Ectodermal cell (in vitro differentiated cells): ENCODE measurements at regions not wholly inside any gene's neighbourhood (a gene's known extent, or its start where the extent isn't known, plus 50 kb on each side); places are given as distances from the start of the nearest gene placed in this dataset.

Source experiments
- H3K27ac ChIP-seq: 2 replicates; pipeline ENCODE4 v1.7.0; 2013; ENCODE audit warnings: mild to moderate bottlenecking, low read depth, low read length; ENCODE audit not compliant: insufficient read depth, poor library complexity, severe bottlenecking
- H3K27me3 ChIP-seq: 2 replicates; pipeline ENCODE4 v1.7.0; 2013; ENCODE audit warnings: mild to moderate bottlenecking, low read length; ENCODE audit not compliant: insufficient read depth, control insufficient read depth, poor library complexity, severe bottlenecking
- H3K36me3 ChIP-seq: one replicate; pipeline ENCODE4 v1.7.0; 2013; ENCODE audit warnings: low read length; ENCODE audit not compliant: control insufficient read depth, insufficient read depth
- H3K4me1 ChIP-seq: one replicate; pipeline ENCODE4 v1.7.0; 2013; ENCODE audit warnings: low read length; ENCODE audit not compliant: control insufficient read depth, insufficient read depth
- H3K4me3 ChIP-seq: 2 replicates; pipeline ENCODE4 v1.7.0; 2013; ENCODE audit warnings: low read depth, low read length, control low read depth; ENCODE audit not compliant: insufficient read depth
- H3K9me3 ChIP-seq: 2 replicates; pipeline ENCODE4 v1.7.0; 2013; ENCODE audit warnings: mild to moderate bottlenecking, low read length, moderate library complexity; ENCODE audit not compliant: control insufficient read depth
- WGBS, 2 experiments: methylation state at CpG; one replicate each; pipeline ENCODE4 v1.1.7; 2013; ENCODE audit warnings: missing lambda C conversion rate in 2 of 2; 5-methylcytosine and 5-hydroxymethylcytosine counted together

DNA sequence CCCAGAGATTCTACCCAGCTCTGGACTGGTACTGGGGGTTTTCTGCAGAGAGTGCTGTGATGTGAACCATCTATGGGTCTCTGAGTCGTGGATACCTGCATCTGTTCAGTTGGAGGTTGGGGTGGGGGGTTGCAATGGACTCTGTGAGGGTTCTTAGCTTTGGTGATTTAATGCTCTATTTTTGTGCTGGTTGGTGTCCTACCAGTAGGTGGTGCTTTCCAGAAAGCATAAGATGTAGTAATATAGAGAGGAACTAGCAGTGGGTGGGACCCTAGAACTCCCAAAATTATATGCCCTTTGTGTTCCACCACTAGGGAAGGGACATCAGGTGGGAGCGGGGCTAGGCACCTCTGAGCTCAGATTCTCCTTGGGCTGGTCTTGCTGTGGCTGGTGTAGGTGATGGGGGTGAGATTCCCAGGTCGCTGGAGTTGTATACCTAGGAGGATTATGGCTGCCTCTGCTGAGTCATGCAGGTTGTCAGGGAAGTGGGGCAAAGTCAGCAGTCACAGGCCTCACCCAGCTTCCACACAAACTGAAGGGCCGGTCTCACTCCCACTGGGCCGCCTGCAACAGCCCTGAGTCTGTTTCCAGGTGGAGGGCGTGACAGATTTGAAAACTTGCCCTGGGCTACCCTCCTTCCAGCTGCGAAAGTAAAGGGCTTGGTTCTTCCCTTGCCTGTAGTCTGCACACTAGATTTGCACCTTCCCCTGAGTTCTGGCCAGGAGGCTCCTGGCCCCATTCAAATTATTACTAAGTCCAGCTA is 573.0 kb upstream of the SLITRK1 start:
- Histone ChIP-seq H3K36me3 (no peaks in the 10 kb centered on the region), H3K27me3 (no peaks in the 10 kb centered on the region), H3K27ac (no peak overlapping the region), H3K9me3 (no peaks in the 10 kb centered on the region), H3K4me1 (no peaks in the 10 kb centered on the region), H3K4me3 (no peak overlapping the region)
- WGBS, 2 experiments, result 94 to 96% methylated on average over 7 of the region's 7 CpGs

DNA sequence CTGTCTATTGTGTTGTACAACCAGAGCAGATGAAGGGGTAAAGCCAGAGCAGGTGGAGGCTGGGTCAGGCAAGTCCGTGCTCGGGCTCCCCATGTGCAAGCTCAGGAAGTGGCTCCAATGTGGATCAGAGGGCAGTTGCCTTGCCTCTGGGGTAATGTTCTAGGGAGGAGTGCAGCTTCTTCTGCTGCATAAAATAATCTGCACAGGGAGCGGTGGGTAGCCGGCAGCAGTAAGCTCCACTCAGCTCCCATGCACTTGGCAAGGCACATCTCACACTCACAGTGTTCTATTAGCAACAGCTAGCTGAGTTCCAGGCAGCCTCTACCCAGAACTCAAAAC is 565.3 kb upstream of the SLITRK1 start:
- no peaks in the 10 kb centered on the region for H3K9me3 ChIP-seq
- H3K4me3 ChIP-seq, result no peak overlapping the region
- no peak overlapping the region for H3K27ac ChIP-seq
- H3K27me3 ChIP-seq, result no peaks in the 10 kb centered on the region
- H3K36me3 ChIP-seq, result no peaks in the 10 kb centered on the region
- WGBS, 2 experiments, result 93 to 95% methylated on average over 4 of the region's 4 CpGs
- no peaks in the 10 kb centered on the region for H3K4me1 ChIP-seq

DNA sequence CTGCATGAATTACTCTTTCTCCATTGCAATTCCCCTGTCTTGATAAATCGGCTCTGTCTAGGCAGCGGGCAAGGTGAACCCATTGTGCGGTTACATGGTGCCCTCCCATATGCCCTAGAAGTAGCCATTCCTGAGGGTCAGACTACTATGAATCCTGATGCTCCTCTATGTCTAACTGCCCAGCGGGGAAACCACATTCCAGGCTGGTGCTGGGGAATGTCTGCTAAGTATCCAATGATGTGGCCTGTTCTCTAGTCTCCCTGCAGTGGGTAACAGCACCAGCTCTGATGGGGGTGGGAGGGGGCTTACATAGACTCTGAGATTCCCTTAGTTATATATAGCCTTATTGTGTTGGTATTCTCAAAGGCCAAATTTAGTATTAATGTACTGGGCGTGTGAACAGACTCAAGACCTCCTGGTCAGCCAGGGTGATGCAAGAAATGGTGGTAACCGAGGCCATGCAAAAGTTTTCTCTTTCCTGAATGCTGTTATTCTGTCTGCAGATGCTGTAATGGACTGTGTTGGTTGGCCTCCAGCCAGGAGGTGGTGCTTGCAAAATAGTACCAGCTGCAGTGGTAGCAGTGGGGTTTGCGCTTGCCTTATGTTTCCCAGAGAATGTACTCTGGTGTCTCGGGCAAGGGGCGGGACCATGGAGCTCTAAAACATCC is 564.8 kb upstream of the SLITRK1 start:
- no peak overlapping the region for H3K4me3 ChIP-seq
- 95 to 96% methylated on average over 9 of the region's 9 CpGs for WGBS, 2 experiments
- H3K27me3 ChIP-seq, result no peaks in the 10 kb centered on the region
- H3K27ac ChIP-seq, result no peak overlapping the region
- H3K9me3 ChIP-seq, result no peaks in the 10 kb centered on the region
- no peaks in the 10 kb centered on the region for H3K36me3 ChIP-seq
- no peaks in the 10 kb centered on the region for H3K4me1 ChIP-seq

DNA sequence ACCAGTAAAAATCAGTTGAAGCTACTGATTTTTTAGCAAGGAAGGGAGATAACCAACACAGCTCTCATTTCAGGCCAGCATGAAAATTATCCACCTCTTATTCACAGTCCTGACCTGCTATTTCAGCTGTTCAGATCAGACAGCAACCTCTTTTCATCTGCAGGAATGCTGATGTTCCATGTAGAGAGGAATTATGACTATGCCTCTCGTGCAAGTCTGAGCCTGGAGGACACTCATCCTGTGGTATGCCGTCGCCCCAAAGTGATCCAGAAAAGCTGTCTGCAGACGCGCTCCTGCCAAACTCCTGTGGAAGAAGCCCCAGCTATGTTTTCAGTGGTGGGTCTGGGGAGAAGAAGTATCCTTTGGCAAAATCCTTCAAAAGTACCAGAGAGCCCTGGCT is 563.5 kb upstream of the SLITRK1 start:
- no peak overlapping the region for H3K4me3 ChIP-seq
- no peaks in the 10 kb centered on the region for H3K9me3 ChIP-seq
- H3K27me3 ChIP-seq, result no peaks in the 10 kb centered on the region
- no peaks in the 10 kb centered on the region for H3K4me1 ChIP-seq
- no peaks in the 10 kb centered on the region for H3K36me3 ChIP-seq
- 93 to 95% methylated on average over 5 of the region's 5 CpGs for WGBS, 2 experiments
- no peak overlapping the region for H3K27ac ChIP-seq

DNA sequence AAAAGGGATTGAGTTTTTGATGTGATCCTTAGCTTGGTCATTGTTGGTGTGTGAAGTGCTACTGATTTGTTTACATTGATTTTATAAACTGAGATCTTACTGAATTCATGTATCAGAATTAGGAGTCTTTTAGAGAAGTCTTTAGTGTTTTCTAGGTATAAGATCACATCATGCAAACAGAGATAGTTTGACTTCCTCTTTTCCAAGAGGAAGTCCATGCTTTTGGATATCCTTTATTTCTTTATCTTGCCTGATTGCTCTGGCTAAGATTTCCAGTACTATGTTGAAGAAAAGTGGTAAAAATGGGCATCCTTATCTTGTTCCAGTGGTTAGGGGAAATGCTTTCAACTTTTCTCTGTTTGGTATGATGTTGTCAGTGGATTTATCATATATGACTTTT is 561.2 kb upstream of the SLITRK1 start:
- Histone ChIP-seq H3K4me3 (no peak overlapping the region), H3K4me1 (no peaks in the 10 kb centered on the region), H3K27ac (no peak overlapping the region), H3K27me3 (no peaks in the 10 kb centered on the region), H3K36me3 (no peaks in the 10 kb centered on the region), H3K9me3 (no peaks in the 10 kb centered on the region)

DNA sequence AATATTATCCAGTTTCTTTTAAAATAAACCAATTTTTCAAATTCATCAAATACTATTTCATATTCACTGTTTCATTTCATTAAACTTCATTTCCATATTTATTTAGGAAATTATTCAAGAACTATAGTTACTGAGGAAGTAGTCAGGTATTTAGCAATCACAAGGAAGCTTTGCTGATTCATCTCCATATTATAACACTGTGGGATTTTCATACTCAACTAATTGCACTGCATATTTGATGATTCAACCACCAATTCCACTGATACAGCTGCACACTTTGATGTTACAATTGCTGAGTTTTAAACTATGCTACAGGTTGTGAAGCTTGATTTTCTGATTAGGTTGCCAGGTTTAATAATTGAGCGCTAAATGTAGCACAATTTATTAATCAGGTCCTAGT is 556.8 kb upstream of the SLITRK1 start:
- no peaks in the 10 kb centered on the region for H3K4me1 ChIP-seq
- no peaks in the 10 kb centered on the region for H3K27me3 ChIP-seq
- H3K27ac ChIP-seq, result no peak overlapping the region
- no peaks in the 10 kb centered on the region for H3K9me3 ChIP-seq
- H3K4me3 ChIP-seq, result no peak overlapping the region
- 100% methylated on average over 1 of the region's 1 CpG; no CpG with 5 or more reads in 1 of the 2 experiments for WGBS, 2 experiments
- H3K36me3 ChIP-seq, result no peaks in the 10 kb centered on the region

DNA sequence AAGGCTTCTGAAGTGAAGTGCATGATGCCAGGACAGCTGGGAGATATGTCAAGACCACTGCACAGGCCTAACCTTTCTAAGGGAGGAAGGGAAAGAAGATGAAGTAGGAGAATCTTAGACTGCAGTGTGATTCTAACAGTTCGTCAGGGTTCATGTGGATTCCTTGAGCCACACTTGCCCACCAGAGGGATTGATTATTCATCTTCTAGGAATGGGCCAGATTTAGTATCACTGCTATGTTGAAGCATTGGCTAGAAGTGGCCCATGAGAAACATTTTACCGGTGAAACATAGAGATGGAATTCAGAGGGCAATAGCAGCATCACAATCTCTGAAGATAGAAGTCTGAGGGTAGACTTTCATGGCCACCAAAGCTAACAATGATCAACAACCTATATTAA is 550.8 kb upstream of the SLITRK1 start:
- Histone ChIP-seq H3K27me3 (no peaks in the 10 kb centered on the region), H3K4me3 (no peak overlapping the region), H3K27ac (no peak overlapping the region), H3K36me3 (no peaks in the 10 kb centered on the region), H3K9me3 (no peaks in the 10 kb centered on the region), H3K4me1 (no peaks in the 10 kb centered on the region)
- WGBS, 2 experiments, result 91 to 92% methylated on average over 2 of the region's 2 CpGs

DNA sequence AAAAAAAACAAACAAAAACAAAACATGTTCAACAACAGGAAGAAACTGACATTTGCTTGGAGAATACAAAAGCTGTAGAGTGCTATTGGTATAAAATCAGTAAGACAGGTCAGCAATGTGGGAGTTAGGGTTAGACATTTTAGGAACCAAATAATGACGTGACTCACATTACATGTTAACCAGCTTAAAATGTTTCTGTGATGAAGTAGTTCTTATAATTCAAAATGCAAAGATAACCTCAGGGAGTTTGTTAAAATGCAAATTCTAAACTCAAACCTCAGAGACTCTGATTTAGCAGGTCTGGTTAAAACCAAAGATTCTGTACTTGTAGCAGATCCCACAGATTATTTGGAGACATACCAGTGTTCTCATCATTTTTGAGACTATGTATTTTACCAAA is 549.4 kb upstream of the SLITRK1 start:
- Histone ChIP-seq H3K4me3 (no peak overlapping the region), H3K27me3 (no peaks in the 10 kb centered on the region), H3K36me3 (no peaks in the 10 kb centered on the region), H3K27ac (no peak overlapping the region), H3K9me3 (no peaks in the 10 kb centered on the region), H3K4me1 (no peaks in the 10 kb centered on the region)
- 80 to 92% methylated on average over 1 of the region's 1 CpG for WGBS, 2 experiments

DNA sequence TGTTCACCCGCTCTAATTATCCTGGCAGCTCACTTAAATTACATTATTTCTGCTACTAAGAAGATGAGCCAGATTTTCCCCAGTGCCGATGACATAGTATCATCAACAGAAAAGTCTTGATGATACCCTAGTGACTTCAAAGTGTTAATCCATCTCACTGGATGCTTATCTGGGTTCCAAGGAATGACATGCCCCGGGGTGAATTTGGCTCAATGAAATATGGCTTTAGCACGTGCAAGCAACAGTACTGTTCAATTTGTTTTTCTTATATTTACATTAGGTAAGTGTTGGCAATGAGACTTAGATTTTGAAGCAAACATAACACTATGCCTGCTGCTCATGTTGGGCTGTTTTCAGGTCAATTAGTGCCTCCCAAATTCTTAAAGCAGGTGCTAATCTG is 548.2 kb upstream of the SLITRK1 start:
- WGBS, 2 experiments, result 88 to 94% methylated on average over 4 of the region's 4 CpGs
- Histone ChIP-seq H3K27ac (no peak overlapping the region), H3K4me1 (no peaks in the 10 kb centered on the region), H3K4me3 (no peak overlapping the region), H3K36me3 (no peaks in the 10 kb centered on the region), H3K9me3 (no peaks in the 10 kb centered on the region), H3K27me3 (no peaks in the 10 kb centered on the region)

DNA sequence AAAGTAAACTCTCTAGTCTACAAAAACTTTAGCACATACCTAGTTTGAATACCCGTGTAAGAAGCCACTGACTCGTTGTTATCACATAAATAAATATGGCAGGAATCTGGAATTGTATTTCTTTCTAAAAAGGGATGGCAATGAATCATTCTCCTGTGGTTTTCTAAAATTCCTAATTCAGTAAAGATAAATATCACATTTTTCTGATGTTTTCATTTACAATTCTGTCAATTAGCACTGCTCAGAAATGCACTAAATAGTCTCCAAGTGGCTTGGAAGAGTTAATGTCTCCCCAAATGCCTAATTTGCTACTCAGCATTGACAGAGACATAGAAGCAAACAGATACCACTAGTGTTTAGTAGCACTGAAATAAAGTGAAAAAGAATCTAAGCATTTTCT is 547.7 kb upstream of the SLITRK1 start:
- no peaks in the 10 kb centered on the region for H3K27me3 ChIP-seq
- no peaks in the 10 kb centered on the region for H3K36me3 ChIP-seq
- no peak overlapping the region for H3K4me3 ChIP-seq
- no peak overlapping the region for H3K27ac ChIP-seq
- H3K9me3 ChIP-seq, result no peaks in the 10 kb centered on the region
- 92 to 94% methylated on average over 2 of the region's 2 CpGs for WGBS, 2 experiments
- no peaks in the 10 kb centered on the region for H3K4me1 ChIP-seq
